CD4-positive, alpha-beta T cell treated with Interleukin-1 beta for 1 hour (primary cell): ENCODE measurements at regions not wholly inside any gene's neighbourhood (a gene's known extent, or its start where the extent isn't known, plus 50 kb on each side); places are given as distances from the start of the nearest gene placed in this dataset.
"Not testable (repeated sequence)": the region's sequence is repeated elsewhere in the genome, so short reads cannot be mapped to it uniquely, and the experiment has no call there.

Source experiments
- DNase-seq, 2 donors: peaks; one replicate each; pipeline ENCODE4 v3.0.0-alpha.2; 2020 to 2022

GRCh38 chr2:192983173-192983572, 788.4 kb upstream of the TMEFF2 start:
- no peak for DNase-seq

DNA sequence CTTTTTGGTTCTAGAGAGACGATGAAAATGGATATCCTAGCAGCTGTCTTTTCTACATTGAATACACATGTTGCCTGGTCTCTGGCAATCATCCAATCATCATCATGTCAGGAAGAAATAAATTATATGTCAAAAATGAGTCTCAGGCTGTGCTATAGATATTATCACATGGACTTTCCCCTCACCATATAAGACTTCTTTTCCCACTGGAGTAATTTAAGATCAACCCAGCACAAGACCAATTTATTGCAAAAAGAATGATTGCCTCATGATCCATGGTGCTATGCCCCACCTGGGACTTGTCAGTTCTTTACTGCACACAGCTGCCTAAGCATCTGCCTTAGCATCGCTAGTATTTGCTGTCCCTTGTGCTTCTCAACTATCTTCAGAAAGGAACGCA, 783.7 kb upstream of the TMEFF2 start:
- DNase-seq, result no peak

DNA sequence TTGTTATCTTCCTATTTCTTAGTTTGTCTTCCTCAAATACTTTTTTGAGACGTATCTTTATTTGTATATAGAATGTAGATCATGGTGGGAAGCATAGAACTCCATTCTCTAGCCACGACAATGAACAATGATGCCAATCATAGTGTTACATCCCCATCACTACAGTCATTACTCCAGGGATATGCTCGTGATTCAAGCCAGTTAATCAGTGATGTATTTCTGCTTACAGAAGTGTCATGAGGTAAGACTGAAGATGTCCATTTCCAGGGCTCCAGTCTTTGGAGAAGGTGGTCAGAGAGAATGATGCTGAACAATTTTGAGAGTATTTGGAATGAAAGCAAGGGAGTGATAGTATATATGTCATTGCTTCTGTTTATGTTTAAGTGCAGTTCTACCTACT, 777.2 kb upstream of the TMEFF2 start:
- DNase-seq, result no peak

DNA sequence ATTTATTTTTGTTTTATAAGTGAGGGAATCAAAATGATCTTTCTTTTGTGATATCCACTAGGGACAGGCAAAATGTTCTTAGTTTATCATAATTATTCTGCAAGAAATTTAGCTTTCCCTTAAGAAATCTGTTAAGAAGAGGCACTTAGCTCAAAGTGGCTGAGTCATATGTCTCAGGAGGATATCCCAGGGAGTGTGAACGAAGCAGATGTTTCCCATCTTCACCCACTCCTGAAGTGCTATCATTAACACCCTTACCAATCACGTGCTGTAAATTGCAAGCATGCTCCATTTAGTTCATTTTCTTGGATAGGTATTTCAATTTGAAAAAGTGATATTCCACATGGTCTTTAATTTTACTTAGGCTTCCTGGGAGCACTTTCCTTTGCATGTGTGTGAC, 774.3 kb upstream of the TMEFF2 start:
- DNase-seq, result no peak

DNA sequence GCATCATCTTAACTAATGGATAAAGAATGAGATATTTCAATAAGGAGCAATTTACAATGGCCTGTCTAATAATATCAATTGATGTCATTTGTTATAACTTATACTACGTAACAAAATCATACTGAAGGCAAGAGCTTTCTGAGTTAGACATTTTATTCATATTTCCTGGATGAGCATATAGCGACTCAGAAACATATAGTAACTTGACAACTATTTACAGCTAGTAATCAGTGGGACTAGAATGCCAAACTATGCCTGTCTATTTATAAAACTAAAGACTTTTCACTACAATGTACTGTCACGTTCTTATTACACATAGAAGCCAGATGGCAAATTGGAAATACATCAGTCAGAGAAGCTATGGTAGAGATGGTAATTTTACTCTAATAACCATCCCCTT, 766.2 kb upstream of the TMEFF2 start:
- no peak for DNase-seq

GRCh38 chr2:192958615-192959014, 763.9 kb upstream of the TMEFF2 start:
- not testable (repeated sequence) for DNase-seq

- no peak for DNase-seq
Measured at GRCh38 chr2:192957425-192957824, 762.7 kb upstream of the TMEFF2 start.

- no peak for DNase-seq
Measured at GRCh38 chr2:192953116-192953515, 758.4 kb upstream of the TMEFF2 start.

DNA sequence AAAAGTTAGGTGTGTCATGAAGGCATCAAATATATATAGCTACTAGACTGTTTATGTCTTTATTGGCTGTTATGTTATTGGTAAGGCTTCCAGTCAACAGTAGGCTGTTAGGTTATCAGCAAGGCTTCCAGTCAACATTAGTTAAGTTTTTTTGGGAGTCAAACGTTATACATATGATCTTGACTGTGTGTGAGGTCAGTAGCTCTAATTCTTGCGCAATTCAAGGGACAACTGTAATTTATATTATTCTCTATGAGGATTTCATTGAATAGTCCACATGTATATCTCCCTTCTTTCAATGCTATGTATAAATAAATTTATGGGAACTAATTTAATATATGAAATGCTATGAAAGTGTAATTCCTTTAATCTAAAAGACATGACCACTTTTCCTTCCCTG, 757.5 kb upstream of the TMEFF2 start:
- no peak for DNase-seq

DNA sequence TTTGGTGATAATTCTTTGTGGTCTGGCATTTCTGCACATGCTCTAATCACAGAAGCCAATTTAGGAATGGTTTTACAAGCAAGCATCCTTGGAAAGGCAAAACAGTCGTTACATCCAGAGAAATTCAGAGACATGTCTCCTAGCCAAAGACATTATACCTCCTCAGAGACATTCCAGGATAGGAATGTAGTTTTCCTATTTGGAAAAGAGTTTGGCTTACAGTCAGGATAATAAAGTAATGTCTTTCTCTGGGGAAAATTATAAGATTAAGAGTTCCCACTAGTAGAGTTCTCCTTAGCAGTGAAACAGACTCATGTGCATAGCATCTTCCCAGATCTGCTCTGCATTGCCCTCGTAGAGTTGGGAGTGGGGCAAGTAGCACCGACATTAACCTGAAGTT, 753.6 kb upstream of the TMEFF2 start:
- no peak for DNase-seq

GRCh38 chr2:192947352-192947751, 752.6 kb upstream of the TMEFF2 start:
- DNase-seq, result no peak

GRCh38 chr2:192940767-192941166, 746.0 kb upstream of the TMEFF2 start:
- DNase-seq, result no peak

- no peak for DNase-seq
Measured at GRCh38 chr2:192932376-192932775, 737.6 kb upstream of the TMEFF2 start.

- DNase-seq, result not testable (repeated sequence)
Measured at GRCh38 chr2:192921631-192922030, 726.9 kb upstream of the TMEFF2 start.

DNA sequence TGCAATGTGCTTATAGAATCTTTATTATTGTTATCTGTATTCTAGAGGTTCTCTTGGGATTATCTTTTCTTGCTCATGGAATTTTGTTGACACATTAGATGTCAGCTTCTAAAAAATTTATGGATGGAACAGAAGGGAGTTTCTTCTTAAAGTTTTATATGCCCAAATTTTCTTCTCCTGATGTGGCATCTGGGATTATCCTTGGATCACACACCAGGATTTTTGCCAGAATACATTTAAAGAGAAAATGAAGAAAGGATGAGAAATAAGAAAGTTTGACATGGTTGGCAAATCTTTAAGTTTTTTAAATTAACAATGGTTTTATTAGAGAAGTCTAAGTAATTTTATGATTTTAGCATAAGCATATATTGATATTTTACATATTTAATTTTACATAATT, 706.7 kb upstream of the TMEFF2 start:
- no peak for DNase-seq

- no peak for DNase-seq
Measured at GRCh38 chr2:192899466-192899865, 704.7 kb upstream of the TMEFF2 start.

GRCh38 chr2:192893976-192894375, 699.2 kb upstream of the TMEFF2 start:
- not testable (repeated sequence) for DNase-seq

- DNase-seq, result no peak
Measured at GRCh38 chr2:192888109-192888508, 693.4 kb upstream of the TMEFF2 start.

DNA sequence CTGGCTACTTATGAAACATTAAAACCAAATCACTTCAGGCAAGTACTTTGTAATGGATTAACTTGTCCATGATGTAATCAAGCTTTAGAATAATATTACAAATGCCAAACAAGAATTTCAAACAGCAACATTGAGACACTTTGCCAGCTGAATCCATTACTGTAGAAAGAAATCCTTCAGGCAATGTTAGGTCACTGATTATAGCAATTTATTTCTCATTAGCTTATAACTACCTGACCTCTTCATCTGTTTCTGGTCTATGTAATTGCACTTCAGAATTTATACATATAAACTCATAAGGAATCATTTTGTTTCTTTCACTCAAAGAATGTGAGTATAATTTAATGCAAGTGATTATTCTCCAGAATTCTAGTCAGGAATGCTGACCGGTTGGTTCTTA, 692.6 kb upstream of the TMEFF2 start:
- DNase-seq, result no peak

GRCh38 chr2:192886636-192887035, 691.9 kb upstream of the TMEFF2 start:
- DNase-seq, result no peak

DNA sequence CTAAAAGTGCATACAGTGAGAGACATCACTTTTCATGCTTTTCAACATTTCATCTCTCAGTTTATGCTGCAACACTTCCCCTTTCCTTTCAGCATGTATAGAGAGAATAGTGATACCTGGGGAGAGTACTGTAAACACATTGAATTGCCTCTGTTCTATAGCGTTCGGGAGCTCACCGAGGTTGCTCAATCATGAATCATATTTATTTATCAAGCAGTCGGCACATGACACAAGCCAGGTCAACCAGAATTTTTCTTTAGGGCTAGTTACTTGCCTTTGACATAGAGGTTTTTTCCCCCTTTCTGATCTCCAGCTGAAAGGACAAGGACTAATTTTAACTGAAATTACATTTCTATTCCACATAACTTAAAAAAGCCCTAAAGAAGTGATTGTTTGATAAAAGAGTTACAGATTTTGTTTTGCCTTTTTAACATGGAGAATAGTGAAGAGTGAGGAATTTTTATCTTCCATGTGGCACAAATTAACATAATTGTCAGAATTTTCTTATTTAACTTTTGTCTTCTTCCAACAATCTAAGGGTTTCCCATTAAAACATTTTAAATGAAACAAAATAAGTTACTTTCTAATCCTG, 690.9 kb upstream of the TMEFF2 start:
- no peak for DNase-seq

DNA sequence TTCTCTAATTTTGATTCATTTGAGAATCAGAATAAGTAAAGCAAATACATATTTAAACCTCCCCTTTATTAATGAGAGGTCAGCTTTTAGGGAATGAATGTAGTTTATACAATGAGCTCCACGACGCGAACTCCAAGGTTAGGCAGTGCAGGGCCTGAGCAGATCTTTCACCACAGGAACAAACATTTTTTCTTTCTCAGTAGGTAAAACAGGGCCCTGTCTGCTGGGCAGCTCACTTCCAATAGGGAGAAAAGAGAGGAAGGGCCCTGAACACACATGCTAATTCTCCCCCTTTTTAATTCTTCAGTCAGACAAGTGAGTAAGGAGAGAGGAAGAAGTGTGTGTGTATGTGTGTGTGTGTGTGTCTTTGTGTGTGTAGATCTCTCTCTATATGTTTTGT, 682.4 kb upstream of the TMEFF2 start:
- no peak for DNase-seq

DNA sequence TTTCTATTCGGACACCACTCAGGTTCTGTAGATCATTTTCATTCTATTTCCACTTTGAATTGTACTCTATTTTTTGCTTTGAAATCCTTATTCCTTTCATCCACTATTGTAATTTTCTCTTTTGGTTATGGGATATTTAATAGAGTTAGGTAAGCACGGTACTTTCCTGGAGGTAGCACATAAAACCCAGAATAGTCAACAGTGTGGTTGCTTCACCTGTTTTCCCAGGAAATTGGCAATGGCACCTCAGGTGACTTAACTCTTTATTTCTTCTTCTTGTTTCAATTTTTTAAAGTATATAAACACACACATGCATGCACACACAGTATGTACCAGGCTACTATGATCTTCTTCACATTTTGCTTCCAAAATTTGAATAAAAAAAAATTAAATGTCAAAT, 682.0 kb upstream of the TMEFF2 start:
- DNase-seq, result no peak

- no peak for DNase-seq
Measured at GRCh38 chr2:192854706-192855105, 660.0 kb upstream of the TMEFF2 start.

- DNase-seq, result no peak
Measured at GRCh38 chr2:192854031-192854430, 659.3 kb upstream of the TMEFF2 start.

GRCh38 chr2:192828947-192829346, 634.2 kb upstream of the TMEFF2 start:
- no peak for DNase-seq
